GM11168 (cell line): ENCODE measurements at regions not wholly inside any gene's neighbourhood (a gene's known extent, or its start where the extent isn't known, plus 50 kb on each side); places are given as distances from the start of the nearest gene placed in this dataset.

Experiments
- in situ Hi-C: fragments of 300-500 bp; cut with MboI; formaldehyde crosslinking; loops from one replicate; pipeline ENCODE4 v1.12.0; 2022; ENCODE audit warnings: low sequenced_read_pairs; ENCODE audit not compliant: unreplicated experiment

- in situ Hi-C loops: no loop called here
Measured at GRCh38 chr5:57836331-57836730, 353.7 kb upstream of the ACTBL2 start.

- in situ Hi-C loops: no loop called here
Measured at GRCh38 chr5:57834829-57835608, 352.4 kb upstream of the ACTBL2 start.

- in situ Hi-C loops: no loop called here
Measured at GRCh38 chr5:57833489-57833888, 350.9 kb upstream of the ACTBL2 start.

GRCh38 chr5:57832875-57833274 is 350.3 kb upstream of the ACTBL2 start:
- in situ Hi-C loops: no loop called here

GRCh38 chr5:57831932-57832331 is 349.3 kb upstream of the ACTBL2 start:
- in situ Hi-C loops: no loop called here

GRCh38 chr5:57831090-57831489 is 348.5 kb upstream of the ACTBL2 start:
- in situ Hi-C loops: no loop called here

- in situ Hi-C loops: no loop called here
Measured at GRCh38 chr5:57828221-57828620, 345.6 kb upstream of the ACTBL2 start.

- in situ Hi-C loops: no loop called here
Measured at GRCh38 chr5:57825031-57825686, 342.5 kb upstream of the ACTBL2 start.

- in situ Hi-C loops: no loop called here
Measured at GRCh38 chr5:57824623-57825022, 342.0 kb upstream of the ACTBL2 start.

GRCh38 chr5:57824047-57824446 is 341.4 kb upstream of the ACTBL2 start:
- in situ Hi-C loops: no loop called here

- in situ Hi-C loops: no loop called here
Measured at GRCh38 chr5:57822651-57823050, 340.0 kb upstream of the ACTBL2 start.

GRCh38 chr5:57818397-57818796 is 335.8 kb upstream of the ACTBL2 start:
- in situ Hi-C loops: no loop called here

GRCh38 chr5:57817924-57818323 is 335.3 kb upstream of the ACTBL2 start:
- in situ Hi-C loops: no loop called here

- in situ Hi-C loops: no loop called here
Measured at GRCh38 chr5:57817001-57817453, 334.4 kb upstream of the ACTBL2 start.

- in situ Hi-C loops: no loop called here
Measured at GRCh38 chr5:57816108-57816507, 333.5 kb upstream of the ACTBL2 start.

- in situ Hi-C loops: no loop called here
Measured at GRCh38 chr5:57805732-57806131, 323.1 kb upstream of the ACTBL2 start.

GRCh38 chr5:57805170-57805569 is 322.6 kb upstream of the ACTBL2 start:
- in situ Hi-C loops: no loop called here

GRCh38 chr5:57804505-57804904 is 321.9 kb upstream of the ACTBL2 start:
- in situ Hi-C loops: no loop called here

- in situ Hi-C loops: no loop called here
Measured at GRCh38 chr5:57804007-57804444, 321.4 kb upstream of the ACTBL2 start.

- in situ Hi-C loops: no loop called here
Measured at GRCh38 chr5:57802131-57802530, 319.5 kb upstream of the ACTBL2 start.

GRCh38 chr5:57795203-57795602 is 312.6 kb upstream of the ACTBL2 start:
- in situ Hi-C loops: no loop called here

- in situ Hi-C loops: no loop called here
Measured at GRCh38 chr5:57791875-57792274, 309.3 kb upstream of the ACTBL2 start.
